ENCODE measurements at regions not wholly inside any gene's neighbourhood (a gene's known extent, or its start where the extent isn't known, plus 50 kb on each side); places are given as distances from the start of the nearest gene placed in this dataset.

DNA sequence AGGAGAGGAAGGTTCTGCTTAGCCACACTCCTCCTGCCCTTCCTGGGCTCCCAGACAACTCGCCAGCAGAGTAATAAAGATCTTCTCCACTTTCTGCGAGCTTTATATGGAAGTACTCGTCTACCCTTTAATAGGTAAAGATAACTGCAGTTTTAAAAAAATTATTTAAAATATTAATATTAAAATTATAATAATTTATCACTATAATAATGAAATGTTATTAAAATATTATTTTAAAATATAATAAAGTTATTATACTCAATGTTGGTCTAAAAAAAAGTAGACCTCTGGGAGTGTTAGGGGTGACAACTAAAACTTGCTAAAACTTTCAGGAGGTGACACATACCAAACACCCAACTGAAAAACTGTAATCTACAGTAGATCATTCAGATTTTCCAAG is 81.5 kb downstream of the RBM43 start:
- BruUV-seq (replicated peaks), result no TSS peak
- no peak for ATAC-seq
- H3K4me1 ChIP-seq (ENCODE audit: control insufficient read depth in 1 of 2, insufficient read depth in 2 of 2, low read length in 2 of 2), result no peaks in the 10 kb centered on the region
- H4K20me1 ChIP-seq (ENCODE audit: insufficient read depth), result no peaks in the 10 kb centered on the region
- no peak overlapping the region for H3K4me3 ChIP-seq (replicated peaks in 1 of 2; ENCODE audit: low read depth in 1 of 2, low read length in 2 of 2)
- H3K4me2 ChIP-seq (ENCODE audit: low read length), result no peak overlapping the region
- ChIA-PET POLR2A (no interaction called here), RAD21 (ENCODE audit: low non-redundant PET in 1 of 2, low total read pairs in 2 of 2, uncharacterized antibody in 2 of 2, unreplicated experiment in 2 of 2) (no interaction called here), CTCF (no interaction called here)
- DNase-seq (ENCODE audit: low read depth, low spot score), result no peak
- TF ChIP-seq POLR2A (IDR thresholded peaks at IDR 0.05; ENCODE audit: borderline replicate concordance, extremely low read depth, insufficient read depth, insufficient read length), result no peak
- no peak for TF ChIP-seq YY1 (IDR thresholded peaks at IDR 0.05; ENCODE audit: extremely low read depth, insufficient replicate concordance, low read depth, low read length)
- no peak for TF ChIP-seq EGR1 (IDR thresholded peaks at IDR 0.05; ENCODE audit: low read depth)
- TF ChIP-seq TCF7L2 (IDR thresholded peaks at IDR 0.05; ENCODE audit: borderline replicate concordance, extremely low read depth, insufficient read depth, insufficient read length), result no peak
- TF ChIP-seq SRF (IDR thresholded peaks at IDR 0.05; ENCODE audit: low read depth), result no peak
- no peak for TF ChIP-seq CBX3 (IDR thresholded peaks at IDR 0.05; ENCODE audit: low read depth)
- TF ChIP-seq CEBPB (IDR thresholded peaks at IDR 0.05; ENCODE audit: low read depth), result no peak
- no peak for TF ChIP-seq CTCF (IDR thresholded peaks at IDR 0.05 in 2 of 3, conservative IDR thresholded peaks at IDR 0.05 in 1 of 3; ENCODE audit: borderline replicate concordance in 1 of 3, insufficient read depth in 1 of 3, low read depth in 2 of 3, low read length in 2 of 3)
- no peak for TF ChIP-seq ZNF274 (IDR thresholded peaks at IDR 0.05; ENCODE audit: low read depth, low read length)
- no peak for TF ChIP-seq POLR2AphosphoS5 (IDR thresholded peaks at IDR 0.05; ENCODE audit: low read depth, low read length)
- TF ChIP-seq, protein P1, sequence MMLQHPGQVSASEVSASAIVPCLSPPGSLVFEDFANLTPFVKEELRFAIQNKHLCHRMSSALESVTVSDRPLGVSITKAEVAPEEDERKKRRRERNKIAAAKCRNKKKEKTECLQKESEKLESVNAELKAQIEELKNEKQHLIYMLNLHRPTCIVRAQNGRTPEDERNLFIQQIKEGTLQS (IDR thresholded peaks at IDR 0.05), result no peak
- TF ChIP-seq ELF1 (IDR thresholded peaks at IDR 0.05; ENCODE audit: borderline replicate concordance, low read depth), result no peak
- TF ChIP-seq, protein P2, sequence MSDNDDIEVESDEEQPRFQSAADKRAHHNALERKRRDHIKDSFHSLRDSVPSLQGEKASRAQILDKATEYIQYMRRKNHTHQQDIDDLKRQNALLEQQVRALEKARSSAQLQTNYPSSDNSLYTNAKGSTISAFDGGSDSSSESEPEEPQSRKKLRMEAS (IDR thresholded peaks at IDR 0.05), result no peak
- TF ChIP-seq, protein P3, sequence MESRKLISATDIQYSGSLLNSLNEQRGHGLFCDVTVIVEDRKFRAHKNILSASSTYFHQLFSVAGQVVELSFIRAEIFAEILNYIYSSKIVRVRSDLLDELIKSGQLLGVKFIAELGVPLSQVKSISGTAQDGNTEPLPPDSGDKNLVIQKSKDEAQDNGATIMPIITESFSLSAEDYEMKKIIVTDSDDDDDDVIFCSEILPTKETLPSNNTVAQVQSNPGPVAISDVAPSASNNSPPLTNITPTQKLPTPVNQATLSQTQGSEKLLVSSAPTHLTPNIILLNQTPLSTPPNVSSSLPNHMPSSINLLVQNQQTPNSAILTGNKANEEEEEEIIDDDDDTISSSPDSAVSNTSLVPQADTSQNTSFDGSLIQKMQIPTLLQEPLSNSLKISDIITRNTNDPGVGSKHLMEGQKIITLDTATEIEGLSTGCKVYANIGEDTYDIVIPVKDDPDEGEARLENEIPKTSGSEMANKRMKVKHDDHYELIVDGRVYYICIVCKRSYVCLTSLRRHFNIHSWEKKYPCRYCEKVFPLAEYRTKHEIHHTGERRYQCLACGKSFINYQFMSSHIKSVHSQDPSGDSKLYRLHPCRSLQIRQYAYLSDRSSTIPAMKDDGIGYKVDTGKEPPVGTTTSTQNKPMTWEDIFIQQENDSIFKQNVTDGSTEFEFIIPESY (IDR thresholded peaks at IDR 0.05; ENCODE audit: extremely low read depth, insufficient replicate concordance, low read length), result no peak
- TF ChIP-seq ZFX (IDR thresholded peaks at IDR 0.05), result no peak
- TF ChIP-seq RAD21 (IDR thresholded peaks at IDR 0.05; ENCODE audit: low read depth), result no peak
- no peak for TF ChIP-seq FOSL1 (IDR thresholded peaks at IDR 0.05; ENCODE audit: low read depth)
- no peak for TF ChIP-seq EZH2 (IDR thresholded peaks at IDR 0.05)
- H3K27ac ChIP-seq (ENCODE audit: low read depth, low read length), result no peak overlapping the region
- no peak overlapping the region for H3K9ac ChIP-seq (ENCODE audit: low read length)
- H3K79me2 ChIP-seq (ENCODE audit: insufficient read depth, low read length), result no peaks in the 10 kb centered on the region
- H3K36me3 ChIP-seq (ENCODE audit: control insufficient read depth in 1 of 2, insufficient read depth in 2 of 2, low read length in 2 of 2), result no peaks in the 10 kb centered on the region
- H3K27me3 ChIP-seq (ENCODE audit: insufficient read depth, low read length), result no peaks in the 10 kb centered on the region
- H2AFZ ChIP-seq (ENCODE audit: low read depth, low read length, poor library complexity, severe bottlenecking), result no peak overlapping the region
- no peaks in the 10 kb centered on the region for H3K9me2 ChIP-seq (ENCODE audit: insufficient read depth)
- intact Hi-C loops (cut with micrococcal nuclease), result no loop called here
- no peaks in the 10 kb centered on the region for H3K9me3 ChIP-seq (ENCODE audit: control insufficient read depth in 1 of 2, insufficient read depth in 1 of 2, low read depth in 1 of 2, low read length in 2 of 2)
